Common myeloid progenitor, CD34-positive (primary cell): ENCODE measurements at regions not wholly inside any gene's neighbourhood (a gene's known extent, or its start where the extent isn't known, plus 50 kb on each side); places are given as distances from the start of the nearest gene placed in this dataset.

Experiments used
- CTCF ChIA-PET: fragments of 350-600 bp; sonication (Branson Sonifier 250); formaldehyde crosslinking; loops from one replicate; lab custom pipeline; 2021; ENCODE audit warnings: antibody characterized with exemption; lab: Charles Lee
- POLR2A ChIA-PET: fragments of 350-600 bp; sonication (Branson Sonifier 250); formaldehyde crosslinking; loops from one replicate; lab custom pipeline; 2021; ENCODE audit warnings: antibody characterized with exemption; lab: Charles Lee
- DNase-seq, 3 donors: peaks; one replicate each; pipeline versions ENCODE4 v3.0.0 to v3.0.0-alpha.2; 2013
- H3K27ac ChIP-seq, 2 experiments: 1 replicate in 1 of 2; 2 replicates in 1 of 2; pipeline ENCODE4 v1.7.0; 2013; ENCODE audit warnings: inconsistent platforms in 2 of 2, low read length in 2 of 2, mild to moderate bottlenecking in 2 of 2, low read depth in 1 of 2, moderate library complexity in 1 of 2; ENCODE audit not compliant: severe bottlenecking in 2 of 2, insufficient read depth in 1 of 2, poor library complexity in 1 of 2
- H3K27me3 ChIP-seq, 5 experiments: replicated peaks in 2 of 5; 1 replicate in 3 of 5; 2 replicates in 2 of 5; pipeline versions ENCODE4 v1.6.1 to v1.7.0; 2013; ENCODE audit warnings: low read length in 4 of 5, mild to moderate bottlenecking in 2 of 5, moderate library complexity in 2 of 5, inconsistent platforms in 1 of 5; ENCODE audit not compliant: insufficient read depth in 5 of 5, control insufficient read depth in 4 of 5
- H3K36me3 ChIP-seq, 4 experiments: 1 replicate in 2 of 4; 2 replicates in 2 of 4; pipeline versions ENCODE4 v1.6.1 to v1.7.0; 2013; ENCODE audit warnings: low read length in 3 of 4, control low read depth in 1 of 4, mild to moderate bottlenecking in 1 of 4; ENCODE audit not compliant: control insufficient read depth in 4 of 4, insufficient read depth in 4 of 4
- H3K4me1 ChIP-seq, 4 experiments: 1 replicate in 3 of 4; 2 replicates in 1 of 4; pipeline versions ENCODE4 v1.6.1 to v1.7.1; 2013; ENCODE audit warnings: low read length in 3 of 4, mild to moderate bottlenecking in 3 of 4, control low read depth in 1 of 4, inconsistent platforms in 1 of 4, moderate library complexity in 1 of 4; ENCODE audit not compliant: control insufficient read depth in 4 of 4, insufficient read depth in 4 of 4; ENCODE audit errors: control extremely low read depth in 1 of 4
- H3K4me3 ChIP-seq, 7 experiments: 1 replicate in 4 of 7; 2 replicates in 3 of 7; pipeline versions ENCODE4 v1.5.1 to v1.7.0; 2013; ENCODE audit warnings: mild to moderate bottlenecking in 7 of 7, low read length in 6 of 7, moderate library complexity in 6 of 7, inconsistent platforms in 2 of 7, low read depth in 2 of 7, control low read depth in 1 of 7; ENCODE audit not compliant: insufficient read depth in 4 of 7, control insufficient read depth in 1 of 7; ENCODE audit errors: extremely low read depth in 1 of 7
- H3K9me3 ChIP-seq, 5 experiments: 1 replicate in 4 of 5; 2 replicates in 1 of 5; pipeline versions ENCODE4 v1.6.1 to v1.7.1; 2013; ENCODE audit warnings: low read length in 4 of 5, mild to moderate bottlenecking in 2 of 5, inconsistent platforms in 1 of 5, low read depth in 1 of 5, moderate library complexity in 1 of 5; ENCODE audit not compliant: control insufficient read depth in 4 of 5, insufficient read depth in 2 of 5; ENCODE audit errors: control extremely low read depth in 1 of 5
- WGBS: methylation state at CpG from one replicate; pipeline ENCODE4 v1.1.5; 2013; ENCODE audit not compliant: insufficient coverage; 5-methylcytosine and 5-hydroxymethylcytosine counted together

GRCh38 chr2:217031445-217031844 is 171.6 kb upstream of the TNP1 start:
- Histone ChIP-seq H3K4me1 (no peaks in the 10 kb centered on the region), H3K4me3 (no peak overlapping the region), H3K36me3 (no peaks in the 10 kb centered on the region), H3K27me3 (peaks cover 0 to 32% (median 5%) of the 10 kb centered on the region in 5 experiments), H3K9me3 (no peaks in the 10 kb centered on the region), H3K27ac (no peak overlapping the region)
- whole genome bisulfite sequencing: no CpG with 5 or more reads among the region's 1 CpG
- ChIA-PET POLR2A (no interaction called here), CTCF (interaction anchor here (1.4 kb wide), 1 partner anchor 11 kb away, joined by 3 read pairs; no protein-coding TSS in a partner anchor)
- no peak for DNase-seq

GRCh38 chr2:217030081-217030480 is 170.2 kb upstream of the TNP1 start:
- H3K27me3 ChIP-seq: peaks cover 0 to 33% (median 5%) of the 10 kb centered on the region in 5 experiments
- POLR2A ChIA-PET: no interaction called here
- CTCF ChIA-PET: no interaction called here
- H3K4me3 ChIP-seq: no peak overlapping the region
- WGBS: 92% methylated on average over 6 of the region's 6 CpGs
- H3K9me3 ChIP-seq: no peaks in the 10 kb centered on the region
- H3K4me1 ChIP-seq: no peaks in the 10 kb centered on the region
- no peak for DNase-seq
- H3K27ac ChIP-seq: no peak overlapping the region
- H3K36me3 ChIP-seq: no peaks in the 10 kb centered on the region

- Histone ChIP-seq H3K4me1 (no peaks in the 10 kb centered on the region), H3K27me3 (peaks cover 0 to 33% (median 2%) of the 10 kb centered on the region in 5 experiments), H3K4me3 (no peak overlapping the region), H3K9me3 (no peaks in the 10 kb centered on the region), H3K27ac (no peak overlapping the region), H3K36me3 (no peaks in the 10 kb centered on the region)
- no peak for DNase-seq
- 100% methylated on average over 1 of the region's 1 CpG for WGBS
- CTCF ChIA-PET: no interaction called here
- POLR2A ChIA-PET: no interaction called here
Observed at GRCh38 chr2:217028128-217028527, 168.3 kb upstream of the TNP1 start.

GRCh38 chr2:217027414-217027813 is 167.6 kb upstream of the TNP1 start:
- DNase-seq: no peak
- Histone ChIP-seq H3K9me3 (no peaks in the 10 kb centered on the region), H3K4me1 (no peaks in the 10 kb centered on the region), H3K4me3 (no peak overlapping the region), H3K36me3 (no peaks in the 10 kb centered on the region), H3K27me3 (peaks cover 0 to 29% (median 2%) of the 10 kb centered on the region in 5 experiments), H3K27ac (no peak overlapping the region)
- ChIA-PET POLR2A (no interaction called here), CTCF (no interaction called here)
- WGBS: no CpG with 5 or more reads among the region's 1 CpG

GRCh38 chr2:217026569-217026968 is 166.7 kb upstream of the TNP1 start:
- CTCF ChIA-PET: interaction anchor here (1.0 kb wide), 1 partner anchor 11 kb away, joined by 3 read pairs; no protein-coding TSS in a partner anchor
- no peak for DNase-seq
- WGBS: 83% methylated on average over 1 of the region's 3 CpGs

GRCh38 chr2:217026161-217026560 is 166.3 kb upstream of the TNP1 start:
- DNase-seq: no peak
- Histone ChIP-seq H3K4me3 (no peak overlapping the region), H3K27ac (no peak overlapping the region), H3K9me3 (no peaks in the 10 kb centered on the region), H3K4me1 (no peaks in the 10 kb centered on the region), H3K36me3 (no peaks in the 10 kb centered on the region), H3K27me3 (peaks cover 0 to 25% (median 0%) of the 10 kb centered on the region in 5 experiments)
- CTCF ChIA-PET: interaction anchor here (1.0 kb wide), 1 partner anchor 11 kb away, joined by 3 read pairs; no protein-coding TSS in a partner anchor
- POLR2A ChIA-PET: no interaction called here
- WGBS: 100% methylated on average over 4 of the region's 5 CpGs

More at GRCh38 chr2:217026569-217026968, 166.7 kb upstream of the TNP1 start:
- H3K27me3 ChIP-seq: peaks cover 0 to 25% (median 0%) of the 10 kb centered on the region in 5 experiments
- H3K36me3 ChIP-seq: no peaks in the 10 kb centered on the region
- H3K4me1 ChIP-seq: no peaks in the 10 kb centered on the region
- POLR2A ChIA-PET: no interaction called here
- H3K27ac ChIP-seq: no peak overlapping the region
- H3K9me3 ChIP-seq: no peaks in the 10 kb centered on the region
- H3K4me3 ChIP-seq: no peak overlapping the region

GRCh38 chr2:217023611-217024010 is 163.7 kb upstream of the TNP1 start:
- POLR2A ChIA-PET: no interaction called here
- Histone ChIP-seq H3K9me3 (no peaks in the 10 kb centered on the region), H3K36me3 (no peaks in the 10 kb centered on the region), H3K27ac (no peak overlapping the region), H3K27me3 (peaks cover 0 to 7% (median 0%) of the 10 kb centered on the region in 5 experiments), H3K4me3 (no peak overlapping the region), H3K4me1 (no peaks in the 10 kb centered on the region)
- CTCF ChIA-PET: no interaction called here
- DNase-seq: no peak
- no CpG with 5 or more reads among the region's 2 CpGs for WGBS
